Fibroblast of upper back skin (primary cell): ENCODE measurements at regions not wholly inside any gene's neighbourhood (a gene's known extent, or its start where the extent isn't known, plus 50 kb on each side); places are given as distances from the start of the nearest gene placed in this dataset.
A peak's percentile ranks its signal among the peaks of the same experiment; 100 is the strongest.
"Not testable (repeated sequence)": the region's sequence is repeated elsewhere in the genome, so short reads cannot be mapped to it uniquely, and the experiment has no call there.

Source experiments
- DNase-seq: peaks from one replicate; pipeline ENCODE4 v3.0.0-alpha.2; 2013

DNA sequence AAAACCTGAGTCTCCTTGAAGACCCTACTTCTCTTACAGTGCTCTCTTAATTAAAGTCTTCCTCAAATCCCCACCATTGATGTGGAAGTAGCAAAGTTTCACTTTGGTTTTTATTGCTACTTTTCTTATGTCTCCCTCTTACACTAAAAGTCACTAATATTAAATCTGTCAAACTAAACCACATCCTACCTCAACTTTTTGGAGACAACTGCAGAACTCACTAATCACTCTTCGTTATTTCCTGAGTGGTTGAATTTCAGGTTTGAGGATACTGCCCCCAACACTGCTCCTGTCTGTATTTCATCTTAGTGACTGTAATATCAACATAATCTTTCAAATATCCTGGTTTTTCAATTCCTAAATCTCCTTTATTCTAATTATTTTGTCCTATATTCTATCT lies 213.0 kb upstream of the PDE3A start:
- DNase-seq, result no peak

GRCh38 chr12:20160899-20161298 lies 207.4 kb upstream of the PDE3A start:
- DNase-seq, result not testable (repeated sequence)

DNA sequence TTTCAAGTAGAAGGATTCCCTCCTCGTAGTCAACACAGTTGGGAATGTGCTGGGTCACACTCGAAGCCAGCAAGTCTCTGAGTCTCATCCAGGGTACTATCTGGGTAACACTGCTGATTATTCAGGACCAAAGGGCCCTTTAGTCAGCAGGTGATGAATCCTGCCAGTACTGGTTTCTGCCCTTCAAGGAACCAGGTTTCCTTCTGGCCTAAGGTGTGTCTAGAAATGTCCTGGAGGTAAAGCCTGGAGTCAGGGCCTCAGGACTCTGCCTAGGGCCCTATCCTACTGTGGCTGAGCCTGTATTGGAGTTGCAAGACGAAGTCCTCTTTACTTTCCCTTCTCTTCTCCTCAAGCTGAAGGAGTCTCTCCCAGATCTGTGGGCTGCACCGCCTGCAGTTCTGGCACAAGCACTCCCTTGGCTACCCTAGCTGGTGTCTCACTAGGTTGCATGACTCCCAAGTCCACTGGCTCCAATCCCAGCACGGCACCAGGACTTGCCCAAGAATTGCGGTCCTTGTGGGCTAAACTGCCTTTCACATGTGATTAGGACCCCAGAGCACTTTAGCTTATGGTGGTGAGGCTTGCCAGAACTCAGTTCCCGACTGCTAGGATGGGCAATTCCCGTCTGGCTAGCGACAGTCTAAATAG lies 193.7 kb upstream of the PDE3A start:
- no peak for DNase-seq

DNA sequence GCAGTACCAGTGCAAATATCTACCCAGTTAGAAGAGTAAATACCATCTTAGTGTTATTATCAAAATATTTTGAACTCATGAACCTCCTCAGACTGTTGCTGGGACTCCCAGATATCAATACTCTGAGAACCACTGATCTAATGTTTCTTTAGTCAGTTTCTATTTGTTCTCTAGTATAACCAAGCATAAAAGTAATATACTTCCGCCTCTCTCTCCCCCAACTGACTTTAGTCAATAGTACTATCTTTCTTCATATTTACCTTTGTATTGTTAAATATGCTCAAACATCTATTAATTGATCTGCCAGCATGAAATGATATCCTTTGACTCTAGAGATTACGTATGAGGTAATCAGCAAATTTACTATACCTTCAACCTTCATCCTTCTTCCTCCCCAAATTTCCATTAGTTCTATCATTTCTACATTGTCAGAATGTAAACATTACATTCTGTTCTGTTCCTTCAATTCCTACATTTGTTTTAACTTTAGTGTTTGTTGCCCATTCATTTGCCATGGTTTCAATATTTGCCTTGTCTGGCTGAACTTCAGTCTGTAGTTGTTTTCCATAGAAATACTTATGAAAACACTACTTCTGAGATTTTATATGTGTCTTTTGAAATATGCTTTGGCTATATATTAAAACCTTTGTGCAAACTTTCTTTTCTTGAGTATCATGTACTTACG lies 192.5 kb upstream of the PDE3A start:
- no peak for DNase-seq

DNA sequence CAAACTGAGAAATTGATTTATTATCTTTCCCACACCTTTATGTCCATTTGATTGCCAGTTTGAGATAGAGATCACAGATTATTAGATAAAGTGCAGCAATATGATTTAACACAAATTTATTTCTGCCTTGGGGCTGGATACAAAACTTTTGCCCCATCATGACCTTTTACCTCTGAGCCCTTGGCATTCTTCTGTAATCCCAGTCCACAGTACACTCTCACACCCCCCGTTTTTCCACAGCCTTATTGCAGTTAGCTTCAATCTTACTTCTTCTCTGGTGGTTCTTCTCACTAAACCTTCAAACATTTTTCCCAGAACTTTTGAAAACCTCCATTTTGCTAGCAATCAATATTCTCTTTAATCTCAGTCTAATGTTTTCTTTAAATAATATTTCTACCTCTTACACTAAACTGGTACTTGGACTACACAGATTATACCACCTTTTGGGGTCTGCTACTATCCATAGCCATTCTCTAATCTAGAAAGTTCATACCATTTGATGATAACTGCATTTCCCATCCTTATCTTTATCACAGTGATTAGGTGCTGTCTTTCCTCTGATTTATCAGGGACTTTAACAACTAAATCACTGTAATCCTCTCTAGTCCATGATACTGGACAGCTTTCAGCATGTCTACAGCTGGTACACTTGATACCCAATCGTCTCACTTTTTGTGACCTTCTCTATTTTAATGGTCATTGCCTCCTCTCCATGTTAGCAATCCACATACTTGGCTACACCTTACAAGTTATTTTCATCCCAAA lies 186.7 kb upstream of the PDE3A start:
- no peak for DNase-seq

DNA sequence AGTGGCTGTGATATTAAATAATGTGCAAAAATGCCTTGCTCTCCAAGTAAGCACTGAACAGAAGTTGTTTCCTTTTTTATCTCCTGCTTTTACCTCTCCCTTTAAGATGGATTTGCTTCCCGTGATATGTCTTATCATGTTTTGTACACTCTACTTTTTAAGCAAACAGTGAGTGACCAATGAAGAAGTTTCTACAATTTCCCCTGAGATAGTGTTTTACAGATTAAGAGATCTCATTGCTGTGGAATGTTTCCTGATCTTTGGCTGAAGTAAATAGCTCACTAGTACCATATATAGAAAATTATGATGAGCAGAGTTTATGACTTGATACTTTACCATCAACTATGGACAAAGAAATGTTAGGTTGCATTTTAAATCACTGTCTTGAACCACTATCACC lies 184.8 kb upstream of the PDE3A start:
- DNase-seq, result peak; percentile 70

DNA sequence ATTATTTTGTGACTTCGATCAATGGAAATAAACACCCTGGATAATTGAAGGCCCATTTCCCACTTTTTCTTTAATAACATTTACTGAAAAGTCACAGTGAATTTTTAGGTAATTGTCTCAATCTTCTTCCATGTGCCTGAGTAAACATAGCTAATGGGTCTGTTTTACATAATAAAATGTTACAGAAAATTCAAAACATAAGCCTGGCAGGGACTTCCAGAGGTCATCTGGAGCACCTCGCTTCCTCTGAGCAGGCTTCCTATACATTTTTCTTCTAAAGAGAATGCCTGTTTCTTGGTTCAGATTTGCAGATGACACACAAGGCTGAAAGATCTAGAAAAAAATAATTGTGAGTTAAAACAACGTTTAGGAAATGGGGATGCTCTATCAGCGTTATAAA lies 183.8 kb upstream of the PDE3A start:
- no peak for DNase-seq

GRCh38 chr12:20187456-20187855 lies 180.9 kb upstream of the PDE3A start:
- no peak for DNase-seq

- no peak for DNase-seq
Measured at GRCh38 chr12:20188930-20189653, 179.2 kb upstream of the PDE3A start.

DNA sequence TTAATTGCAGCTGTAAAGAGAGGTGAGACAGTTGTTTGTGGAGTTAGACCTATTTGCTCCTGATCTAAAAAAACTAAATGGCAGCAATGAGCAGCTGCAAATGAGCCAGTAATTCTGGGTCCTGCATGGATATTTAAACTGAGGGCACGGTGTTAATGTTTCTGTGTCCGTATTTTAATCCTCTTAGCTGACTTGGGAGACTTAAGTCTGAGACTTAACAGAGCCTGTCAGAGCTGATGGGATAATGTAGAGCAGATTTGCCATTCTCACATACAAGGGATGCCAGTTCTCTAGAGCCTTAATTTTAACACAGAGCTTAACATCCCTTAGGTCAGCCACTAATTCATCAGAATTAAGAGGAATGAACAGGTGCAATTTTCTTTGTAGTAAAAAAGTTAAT lies 178.6 kb upstream of the PDE3A start:
- DNase-seq, result no peak

DNA sequence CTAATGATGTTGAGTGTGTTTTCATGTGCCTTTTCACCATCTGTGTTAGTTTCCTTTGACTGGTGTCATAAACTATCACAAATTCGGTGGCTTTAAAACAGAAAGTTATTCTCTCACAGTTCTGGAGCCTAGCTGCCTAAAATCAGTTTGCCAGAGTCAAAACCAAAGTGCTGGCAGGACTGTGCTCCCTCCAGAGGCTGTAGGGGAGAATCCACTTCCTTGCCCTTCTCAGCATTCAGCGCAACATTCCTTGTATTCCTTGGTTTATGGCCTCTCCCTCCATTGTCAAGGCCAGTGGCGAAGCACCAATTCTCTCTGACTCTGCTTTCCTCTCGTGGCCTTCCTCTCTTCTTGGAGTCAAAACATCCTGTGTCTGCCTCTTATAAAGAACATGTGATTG lies 174.2 kb upstream of the PDE3A start:
- DNase-seq, result peak; percentile 64

- no peak for DNase-seq
Measured at GRCh38 chr12:20196767-20197166, 171.6 kb upstream of the PDE3A start.

GRCh38 chr12:20197411-20197810 lies 170.9 kb upstream of the PDE3A start:
- DNase-seq, result no peak

- DNase-seq, result no peak
Measured at GRCh38 chr12:20199780-20200179, 168.6 kb upstream of the PDE3A start.

GRCh38 chr12:20201733-20202132 lies 166.6 kb upstream of the PDE3A start:
- no peak for DNase-seq

GRCh38 chr12:20205854-20206253 lies 162.5 kb upstream of the PDE3A start:
- no peak for DNase-seq

- DNase-seq, result no peak
Measured at GRCh38 chr12:20206410-20206809, 161.9 kb upstream of the PDE3A start.

- DNase-seq, result no peak
Measured at GRCh38 chr12:20210621-20211215, 157.6 kb upstream of the PDE3A start.

DNA sequence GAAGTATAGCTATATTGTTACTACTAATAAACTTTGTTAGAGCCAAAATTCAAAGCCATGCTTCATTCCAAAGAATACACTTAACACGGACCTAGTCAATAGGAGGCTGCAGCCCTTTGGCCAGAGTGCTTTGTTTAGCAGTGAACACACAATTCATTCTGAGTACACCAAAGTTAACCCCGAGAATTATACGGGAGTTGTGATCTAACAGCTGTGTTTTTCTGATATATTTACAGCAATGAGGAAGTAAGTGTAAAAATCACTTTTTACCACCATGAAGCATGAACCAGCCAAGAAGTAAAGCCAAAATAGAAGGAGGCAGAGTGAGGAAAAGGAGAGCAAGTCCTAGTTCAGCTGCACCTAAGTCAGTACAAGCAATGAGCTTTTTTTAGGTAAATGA lies 156.8 kb upstream of the PDE3A start:
- no peak for DNase-seq

DNA sequence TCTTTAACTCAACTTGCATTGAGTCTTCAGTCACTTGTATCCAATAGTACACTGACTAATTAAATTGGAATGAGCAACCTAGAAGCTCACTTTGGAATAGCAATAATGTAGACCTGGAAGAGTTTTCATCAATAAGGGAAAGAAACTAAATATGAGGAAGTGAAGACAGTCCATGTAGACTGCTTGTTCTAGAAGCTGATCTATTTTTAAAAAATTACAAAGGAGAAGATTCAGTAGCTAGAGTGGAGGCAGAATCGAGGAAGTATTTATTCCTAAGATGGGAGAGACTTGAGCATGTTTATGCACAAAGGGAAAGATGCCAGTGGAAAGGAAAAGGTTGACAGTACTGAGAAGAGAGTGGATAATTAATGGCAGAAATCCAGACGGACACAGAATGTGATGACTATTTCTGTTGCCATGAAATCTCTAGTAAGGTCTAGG lies 156.3 kb upstream of the PDE3A start:
- DNase-seq, result peak; percentile 52

- DNase-seq, result peak; percentile 100
Measured at GRCh38 chr12:20212658-20213555, 155.4 kb upstream of the PDE3A start.
